ENCODE measurements at regions not wholly inside any gene's neighbourhood (a gene's known extent, or its start where the extent isn't known, plus 50 kb on each side); places are given as distances from the start of the nearest gene placed in this dataset.

DNA sequence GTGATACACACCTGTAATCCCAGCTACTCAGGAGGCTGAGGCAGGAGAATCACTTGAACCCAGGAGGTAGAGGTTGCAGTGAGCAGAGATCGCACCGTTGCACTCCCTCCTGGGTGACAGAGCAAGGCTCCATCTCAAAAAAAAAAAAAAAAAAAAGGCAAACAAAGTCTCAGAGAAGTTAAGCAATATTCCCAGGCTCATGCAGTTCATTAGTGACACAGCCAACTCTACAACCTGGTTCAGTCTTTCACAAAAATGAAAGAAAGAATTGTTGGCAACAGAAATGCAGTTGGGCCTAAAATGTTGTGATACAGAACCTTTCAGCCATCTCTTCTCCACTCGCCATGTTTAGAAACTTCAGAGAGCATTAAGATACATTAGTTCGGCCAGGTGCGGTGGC is 242.1 kb downstream of the LTN1 start:
- TF ChIP-seq, protein P1, sequence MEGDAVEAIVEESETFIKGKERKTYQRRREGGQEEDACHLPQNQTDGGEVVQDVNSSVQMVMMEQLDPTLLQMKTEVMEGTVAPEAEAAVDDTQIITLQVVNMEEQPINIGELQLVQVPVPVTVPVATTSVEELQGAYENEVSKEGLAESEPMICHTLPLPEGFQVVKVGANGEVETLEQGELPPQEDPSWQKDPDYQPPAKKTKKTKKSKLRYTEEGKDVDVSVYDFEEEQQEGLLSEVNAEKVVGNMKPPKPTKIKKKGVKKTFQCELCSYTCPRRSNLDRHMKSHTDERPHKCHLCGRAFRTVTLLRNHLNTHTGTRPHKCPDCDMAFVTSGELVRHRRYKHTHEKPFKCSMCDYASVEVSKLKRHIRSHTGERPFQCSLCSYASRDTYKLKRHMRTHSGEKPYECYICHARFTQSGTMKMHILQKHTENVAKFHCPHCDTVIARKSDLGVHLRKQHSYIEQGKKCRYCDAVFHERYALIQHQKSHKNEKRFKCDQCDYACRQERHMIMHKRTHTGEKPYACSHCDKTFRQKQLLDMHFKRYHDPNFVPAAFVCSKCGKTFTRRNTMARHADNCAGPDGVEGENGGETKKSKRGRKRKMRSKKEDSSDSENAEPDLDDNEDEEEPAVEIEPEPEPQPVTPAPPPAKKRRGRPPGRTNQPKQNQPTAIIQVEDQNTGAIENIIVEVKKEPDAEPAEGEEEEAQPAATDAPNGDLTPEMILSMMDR (conservative IDR thresholded peaks at IDR 0.05; ENCODE audit: low read length), result no peak
- no peak for TF ChIP-seq EZH2phosphoT487 (IDR thresholded peaks at IDR 0.05; ENCODE audit: borderline replicate concordance)

Data from Loucy (cell line).